HepG2 (cell line): ENCODE measurements at regions not wholly inside any gene's neighbourhood (a gene's known extent, or its start where the extent isn't known, plus 50 kb on each side); places are given as distances from the start of the nearest gene placed in this dataset.

Experiments used
- ATAC-seq: fragments of 200-7000 bp; cut with Tn5 transposase; 3 replicates; pipeline ENCODE4 v1.9.1; 2020; ENCODE audit warnings: mild to moderate bottlenecking, moderate library complexity
- BruUV-seq: library from RNA; stranded (reverse); fragments of 400-500 nt; replicated peaks from 2 replicates; lab custom pipeline; 2021; lab: Mats Ljungman, UMichigan
- CTCF ChIA-PET: fragments of 300-600 bp; formaldehyde crosslinking; extraction: SDS; loops from one replicate; lab custom pipeline; 2021; ENCODE audit warnings: low total read pairs, inconsistent platforms, low intra/inter-chr PET ratio; lab: Yijun Ruan, JAX
- POLR2A ChIA-PET: fragments of 350-600 bp; sonication (Branson Sonifier 250); formaldehyde crosslinking; loops from one replicate; lab custom pipeline; 2020; ENCODE audit warnings: antibody characterized with exemption, inconsistent platforms; lab: Yijun Ruan, JAX
- DNase-seq: peaks from one replicate; pipeline ENCODE4 v3.0.0-alpha.2; 2015; ENCODE audit warnings: low spot score
- FAIRE-seq: peaks from 3 replicates; lab custom pipeline; 2011; peaks lifted over from hg19 to GRCh38; lab: Jason Lieb, UNC
- H2AFZ ChIP-seq: one replicate; pipeline ENCODE4 v1.6.1; 2011; ENCODE audit warnings: low read length, inconsistent platforms
- H3K27ac ChIP-seq: fragments of 300-600 bp; 3 replicates; pipeline ENCODE4 v1.8.0; 2011; ENCODE audit warnings: mixed run types, mild to moderate bottlenecking, mixed read lengths, low read length, inconsistent platforms; ENCODE audit not compliant: insufficient read depth; ENCODE audit errors: extremely low read length
- H3K27me3 ChIP-seq, 2 experiments: fragments of 200-600 bp in 1 of 2; 2 replicates in 1 of 2; 3 replicates in 1 of 2; pipeline versions ENCODE4 v1.6.0 to v1.8.0; 2011; ENCODE audit warnings: low read length in 2 of 2, mild to moderate bottlenecking in 2 of 2, moderate library complexity in 2 of 2, inconsistent platforms in 1 of 2; ENCODE audit not compliant: insufficient read depth in 2 of 2, control insufficient read depth in 1 of 2
- H3K36me3 ChIP-seq, 2 experiments: fragments of 200-600 bp in 1 of 2; replicated peaks in 1 of 2; 2 replicates in 1 of 2; 3 replicates in 1 of 2; pipeline versions ENCODE4 v1.5.1 to v1.8.0; 2011; ENCODE audit warnings: low read length in 2 of 2, inconsistent platforms in 1 of 2; ENCODE audit not compliant: insufficient read depth in 2 of 2, control insufficient read depth in 1 of 2
- H3K4me1 ChIP-seq: 2 replicates; pipeline ENCODE4 v1.5.1; 2012; ENCODE audit warnings: low read length, inconsistent platforms; ENCODE audit not compliant: insufficient read depth
- H3K4me2 ChIP-seq: 2 replicates; pipeline ENCODE4 v1.6.0; 2011; ENCODE audit warnings: low read depth, low read length, inconsistent platforms
- H3K4me3 ChIP-seq, 3 experiments: fragments of 200-600 bp in 1 of 3; sonication (generic), shearing (Covaris generic) in 1 of 3; replicated peaks in 1 of 3; 2 replicates each; pipeline ENCODE4 v1.5.1; 2011 to 2016; ENCODE audit warnings: low read length in 3 of 3, inconsistent platforms in 2 of 3, low read depth in 2 of 3, mild to moderate bottlenecking in 2 of 3, control low read depth in 1 of 3, mixed read lengths in 1 of 3; ENCODE audit not compliant: insufficient read depth in 1 of 3
- H3K79me2 ChIP-seq: one replicate; pipeline ENCODE4 v1.6.1; 2011; ENCODE audit warnings: low read length, inconsistent platforms; ENCODE audit not compliant: insufficient read depth
- H3K9ac ChIP-seq: 2 replicates; pipeline ENCODE4 v1.6.0; 2011; ENCODE audit warnings: mild to moderate bottlenecking, low read depth, low read length, inconsistent platforms; ENCODE audit not compliant: insufficient read depth
- H3K9me3 ChIP-seq: 2 replicates; pipeline ENCODE4 v1.5.1; 2012; ENCODE audit warnings: mild to moderate bottlenecking, low read length
- H4K20me1 ChIP-seq: 2 replicates; pipeline ENCODE4 v1.6.0; 2011; ENCODE audit warnings: inconsistent platforms, mild to moderate bottlenecking, low read length, moderate library complexity; ENCODE audit not compliant: insufficient read depth
- ARID5B ChIP-seq: IDR thresholded peaks from 2 replicates; pipeline ENCODE4 v1.4.0; 2020; ENCODE audit warnings: mild to moderate bottlenecking, missing genetic modification reagents
- CREB1 ChIP-seq, 2 experiments: fragments of 450-650 bp in 1 of 2; IDR thresholded peaks; 2 replicates each; pipeline ENCODE4 v1.6.1; 2016 to 2017; ENCODE audit warnings: control low read depth in 1 of 2, mild to moderate bottlenecking in 1 of 2, missing compliant biosample characterization in 1 of 2, missing genetic modification characterization in 1 of 2
- ERF ChIP-seq: IDR thresholded peaks from 2 replicates; pipeline ENCODE4 v1.6.1; 2018; ENCODE audit warnings: missing biosample characterization, missing genetic modification reagents
- FOSL2 ChIP-seq: sonication (generic); formaldehyde crosslinking; IDR thresholded peaks from 2 replicates; pipeline ENCODE4 v1.4.0; 2020; ENCODE audit warnings: missing genetic modification reagents
- FOXA3 ChIP-seq: IDR thresholded peaks from 2 replicates; pipeline ENCODE4 v1.6.1; 2016; ENCODE audit warnings: missing genetic modification reagents, missing compliant biosample characterization
- GATAD2A ChIP-seq: IDR thresholded peaks from 2 replicates; pipeline ENCODE4 v1.6.1; 2016
- KLF12 ChIP-seq: sonication (generic); formaldehyde crosslinking; IDR thresholded peaks from 2 replicates; pipeline ENCODE4 v1.4.0; 2020; ENCODE audit warnings: missing genetic modification reagents, borderline replicate concordance
- KLF9 ChIP-seq: IDR thresholded peaks from 2 replicates; pipeline ENCODE4 v1.6.1; 2016; ENCODE audit warnings: low read depth
- NFYB ChIP-seq: sonication (generic); formaldehyde crosslinking; IDR thresholded peaks from 2 replicates; pipeline ENCODE4 v1.4.0; 2020; ENCODE audit warnings: missing genetic modification reagents
- SALL1 ChIP-seq: sonication (generic); formaldehyde crosslinking; IDR thresholded peaks from 2 replicates; pipeline ENCODE4 v1.8.0; 2022; ENCODE audit warnings: mild to moderate bottlenecking, missing genetic modification reagents
- SATB2 ChIP-seq: sonication (generic); formaldehyde crosslinking; IDR thresholded peaks from 2 replicates; pipeline ENCODE4 v1.5.0; 2020; ENCODE audit warnings: missing genetic modification reagents
- ZC3H13 ChIP-seq: sonication (generic); formaldehyde crosslinking; IDR thresholded peaks from 2 replicates; pipeline ENCODE4 v1.8.1; 2023; ENCODE audit warnings: mild to moderate bottlenecking, missing genetic modification reagents, moderate library complexity
- ZNF446 ChIP-seq: sonication (generic); formaldehyde crosslinking; IDR thresholded peaks from 2 replicates; pipeline ENCODE4 v1.5.0; 2020; ENCODE audit warnings: mild to moderate bottlenecking, missing genetic modification reagents
- ZNF468 ChIP-seq: sonication (generic); formaldehyde crosslinking; IDR thresholded peaks from 2 replicates; pipeline ENCODE4 v1.8.0; 2022; ENCODE audit warnings: mild to moderate bottlenecking, moderate library complexity, missing genetic modification reagents
- ZNF510 ChIP-seq: sonication (generic); formaldehyde crosslinking; IDR thresholded peaks from 2 replicates; pipeline ENCODE4 v1.4.0; 2020; ENCODE audit warnings: low read depth, mild to moderate bottlenecking, missing genetic modification reagents
- ZNF678 ChIP-seq: sonication (generic); formaldehyde crosslinking; IDR thresholded peaks from 2 replicates; pipeline ENCODE4 v1.4.0; 2020; ENCODE audit warnings: mild to moderate bottlenecking, missing genetic modification reagents
- WGBS: methylation state at CpG from one replicate; pipeline ENCODE4 v1.1.6; 2017; ENCODE audit warnings: low lambda C conversion rate; 5-methylcytosine and 5-hydroxymethylcytosine counted together
- in situ Hi-C: cut with HindIII; loops from 2 replicates; pipeline ENCODE4 v1.10.0; 2017; ENCODE audit warnings: low pct_unique_long_range_greater_than_20kb; ENCODE audit not compliant: extremely low pct_ligation_motif_present
- intact Hi-C: fragments of 100-400 bp; cut with micrococcal nuclease; formaldehyde crosslinking; loops from one replicate; pipeline ENCODE4 v1.10.0; 2022; ENCODE audit not compliant: unreplicated experiment
- TF ChIP-seq, protein P1 (sequence below), 2 experiments: sonication (generic) in 1 of 2; formaldehyde crosslinking in 1 of 2; IDR thresholded peaks; 2 replicates each; pipeline versions ENCODE4 v1.4.0 to v1.6.1; 2018 to 2020; ENCODE audit warnings: missing genetic modification reagents in 2 of 2, borderline replicate concordance in 1 of 2, low read depth in 1 of 2, mild to moderate bottlenecking in 1 of 2, missing biosample characterization in 1 of 2

- ChIA-PET CTCF (no interaction called here), POLR2A (no interaction called here)
- no peak overlapping the region for H2AFZ ChIP-seq
- no peak overlapping the region for H3K4me3 ChIP-seq
- no peaks in the 10 kb centered on the region for H3K36me3 ChIP-seq
- H3K9ac ChIP-seq, result no peak overlapping the region
- no peaks in the 10 kb centered on the region for H3K4me1 ChIP-seq
- no peaks in the 10 kb centered on the region for H3K79me2 ChIP-seq
- DNase-seq, result no peak
- WGBS, result 6% methylated on average over 3 of the region's 3 CpGs
- no peak overlapping the region for H3K4me2 ChIP-seq
- H3K27me3 ChIP-seq, result no peaks in the 10 kb centered on the region; a peak in 1 of 5 replicates
- in situ Hi-C loops (no loop called here), intact Hi-C loops (no loop called here)
- H3K27ac ChIP-seq, result no peak overlapping the region
- TF ChIP-seq ZNF510 (no peak), SALL1 (CRISPR knock-in tag) (no peak), ZNF468 (CRISPR knock-in tag) (no peak), ZC3H13 (CRISPR knock-in tag) (no peak), ZNF678 (no peak), FOSL2 (CRISPR knock-in tag) (no peak), CREB1 (IDR thresholded peaks at IDR 0.05) (no peak), CREB1 (CRISPR knock-in tag; IDR thresholded peaks at IDR 0.05) (no peak), KLF9 (no peak), ZNF446 (CRISPR knock-in tag) (no peak), ERF (CRISPR knock-in tag) (no peak), ARID5B (CRISPR knock-in tag) (no peak), FOXA3 (CRISPR knock-in tag) (no peak), GATAD2A (CRISPR knock-in tag) (no peak), SATB2 (CRISPR knock-in tag) (no peak), NFYB (CRISPR knock-in tag) (no peak), KLF12 (CRISPR knock-in tag) (no peak)
- TF ChIP-seq, protein P1, sequence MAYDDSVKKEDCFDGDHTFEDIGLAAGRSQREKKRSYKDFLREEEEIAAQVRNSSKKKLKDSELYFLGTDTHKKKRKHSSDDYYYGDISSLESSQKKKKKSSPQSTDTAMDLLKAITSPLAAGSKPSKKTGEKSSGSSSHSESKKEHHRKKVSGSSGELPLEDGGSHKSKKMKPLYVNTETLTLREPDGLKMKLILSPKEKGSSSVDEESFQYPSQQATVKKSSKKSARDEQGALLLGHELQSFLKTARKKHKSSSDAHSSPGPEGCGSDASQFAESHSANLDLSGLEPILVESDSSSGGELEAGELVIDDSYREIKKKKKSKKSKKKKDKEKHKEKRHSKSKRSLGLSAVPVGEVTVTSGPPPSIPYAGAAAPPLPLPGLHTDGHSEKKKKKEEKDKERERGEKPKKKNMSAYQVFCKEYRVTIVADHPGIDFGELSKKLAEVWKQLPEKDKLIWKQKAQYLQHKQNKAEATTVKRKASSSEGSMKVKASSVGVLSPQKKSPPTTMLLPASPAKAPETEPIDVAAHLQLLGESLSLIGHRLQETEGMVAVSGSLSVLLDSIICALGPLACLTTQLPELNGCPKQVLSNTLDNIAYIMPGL (CRISPR knock-in tag; IDR thresholded peaks at IDR 0.05; ENCODE audit: borderline replicate concordance in 1 of 2, low read depth in 1 of 2), result no peak
- no peaks in the 10 kb centered on the region for H3K9me3 ChIP-seq
- BruUV-seq, result no TSS peak
- no peak for ATAC-seq
- no peaks in the 10 kb centered on the region for H4K20me1 ChIP-seq
- no peak for FAIRE-seq
Measured at GRCh38 chr2:60371681-60372080, 181.8 kb downstream of the BCL11A start.
